ENCODE measurements at regions not wholly inside any gene's neighbourhood (a gene's known extent, or its start where the extent isn't known, plus 50 kb on each side); places are given as distances from the start of the nearest gene placed in this dataset.

DNA sequence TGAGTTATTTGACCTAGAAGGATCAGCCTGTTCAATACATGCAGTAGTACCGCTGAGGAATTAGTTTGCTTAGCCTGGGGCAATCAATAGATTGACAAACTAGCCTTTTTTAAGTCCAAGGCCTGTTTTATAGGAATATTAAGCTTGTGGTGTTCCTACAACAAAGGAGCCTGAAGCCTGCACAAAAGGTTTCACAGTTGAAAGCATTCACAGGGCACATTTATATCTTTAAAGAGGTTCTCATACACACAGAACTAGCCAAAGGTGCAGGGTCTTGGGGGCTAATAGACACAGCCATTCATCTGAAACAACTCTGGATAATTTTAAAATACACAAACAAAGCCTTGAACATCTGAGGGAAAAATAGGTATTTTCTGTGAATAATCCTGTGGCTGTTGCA, 160.3 kb downstream of the RPS29 start:
- H3K4me1 ChIP-seq (replicated peaks in 1 of 2): no peaks in the 10 kb centered on the region
- H3K4me3 ChIP-seq: no peak overlapping the region
- no peaks in the 10 kb centered on the region for H3K36me3 ChIP-seq (replicated peaks in 1 of 2)
- H3K27ac ChIP-seq: no peak overlapping the region
- intact Hi-C loops (cut with DNase I): no loop called here
- no peak for DNase-seq
- H3K9me3 ChIP-seq (replicated peaks in 1 of 3): no peaks in the 10 kb centered on the region
- TF ChIP-seq POLR2A (IDR thresholded peaks at IDR 0.05): no peak
- TF ChIP-seq, protein P1, sequence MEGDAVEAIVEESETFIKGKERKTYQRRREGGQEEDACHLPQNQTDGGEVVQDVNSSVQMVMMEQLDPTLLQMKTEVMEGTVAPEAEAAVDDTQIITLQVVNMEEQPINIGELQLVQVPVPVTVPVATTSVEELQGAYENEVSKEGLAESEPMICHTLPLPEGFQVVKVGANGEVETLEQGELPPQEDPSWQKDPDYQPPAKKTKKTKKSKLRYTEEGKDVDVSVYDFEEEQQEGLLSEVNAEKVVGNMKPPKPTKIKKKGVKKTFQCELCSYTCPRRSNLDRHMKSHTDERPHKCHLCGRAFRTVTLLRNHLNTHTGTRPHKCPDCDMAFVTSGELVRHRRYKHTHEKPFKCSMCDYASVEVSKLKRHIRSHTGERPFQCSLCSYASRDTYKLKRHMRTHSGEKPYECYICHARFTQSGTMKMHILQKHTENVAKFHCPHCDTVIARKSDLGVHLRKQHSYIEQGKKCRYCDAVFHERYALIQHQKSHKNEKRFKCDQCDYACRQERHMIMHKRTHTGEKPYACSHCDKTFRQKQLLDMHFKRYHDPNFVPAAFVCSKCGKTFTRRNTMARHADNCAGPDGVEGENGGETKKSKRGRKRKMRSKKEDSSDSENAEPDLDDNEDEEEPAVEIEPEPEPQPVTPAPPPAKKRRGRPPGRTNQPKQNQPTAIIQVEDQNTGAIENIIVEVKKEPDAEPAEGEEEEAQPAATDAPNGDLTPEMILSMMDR (IDR thresholded peaks at IDR 0.05): no peak
- 85 to 93% (median 89%) methylated on average over 1 of the region's 1 CpG for WGBS, 4 donors
- no peaks in the 10 kb centered on the region for H3K27me3 ChIP-seq

DNA sequence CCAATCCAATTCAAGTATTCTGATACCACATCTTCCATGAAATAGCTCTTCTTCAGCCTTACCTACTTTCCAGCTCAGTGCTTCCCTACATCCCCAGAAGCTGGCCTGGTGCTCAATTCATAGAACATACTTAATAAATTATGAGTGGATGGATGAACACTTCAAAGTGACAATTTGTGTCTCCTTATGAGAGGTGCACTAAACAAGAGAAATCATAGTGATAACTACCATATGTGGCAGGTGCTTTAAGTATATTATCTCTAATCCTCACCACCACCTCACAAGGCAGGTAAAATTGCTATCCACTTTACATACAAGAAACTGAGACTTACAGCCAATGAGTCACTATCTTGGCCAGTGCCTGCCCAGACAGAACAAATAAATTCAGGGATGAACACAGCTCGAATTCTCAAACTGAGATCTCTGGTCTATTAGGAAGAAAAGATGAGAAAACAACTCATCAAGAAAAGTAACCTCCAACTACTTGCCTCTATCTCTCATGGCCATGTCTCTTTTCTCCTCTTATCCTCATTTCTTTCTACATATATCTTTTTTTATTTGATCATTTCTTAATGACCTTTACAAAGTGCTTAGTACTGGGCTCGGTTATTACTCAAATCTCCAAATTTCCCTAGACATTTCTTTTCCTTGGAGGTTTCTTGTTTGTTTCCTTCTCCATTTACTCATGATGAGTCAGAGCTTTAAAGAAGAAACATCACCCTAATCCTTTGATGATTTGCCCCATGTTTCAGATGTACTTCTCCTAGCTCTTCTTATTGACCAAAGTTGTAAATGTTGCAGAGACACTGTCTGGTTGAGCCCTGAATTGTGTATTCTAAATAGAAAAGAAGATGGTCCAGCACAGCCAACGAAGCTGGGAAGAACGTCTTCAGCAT, 161.5 kb downstream of the RPS29 start:
- Histone ChIP-seq H3K27ac (no peak overlapping the region), H3K4me1 (replicated peaks in 1 of 2) (no peaks in the 10 kb centered on the region), H3K9me3 (replicated peaks in 1 of 3) (no peaks in the 10 kb centered on the region), H3K4me3 (no peak overlapping the region), H3K27me3 (no peaks in the 10 kb centered on the region), H3K36me3 (replicated peaks in 1 of 2) (no peaks in the 10 kb centered on the region)
- 71 to 83% (median 79%) methylated on average over 4 of the region's 4 CpGs for WGBS, 4 donors
- intact Hi-C loops (cut with DNase I): no loop called here
- no peak for DNase-seq
- no peak for TF ChIP-seq POLR2A (IDR thresholded peaks at IDR 0.05)
- TF ChIP-seq, protein P1 (IDR thresholded peaks at IDR 0.05): no peak

DNA sequence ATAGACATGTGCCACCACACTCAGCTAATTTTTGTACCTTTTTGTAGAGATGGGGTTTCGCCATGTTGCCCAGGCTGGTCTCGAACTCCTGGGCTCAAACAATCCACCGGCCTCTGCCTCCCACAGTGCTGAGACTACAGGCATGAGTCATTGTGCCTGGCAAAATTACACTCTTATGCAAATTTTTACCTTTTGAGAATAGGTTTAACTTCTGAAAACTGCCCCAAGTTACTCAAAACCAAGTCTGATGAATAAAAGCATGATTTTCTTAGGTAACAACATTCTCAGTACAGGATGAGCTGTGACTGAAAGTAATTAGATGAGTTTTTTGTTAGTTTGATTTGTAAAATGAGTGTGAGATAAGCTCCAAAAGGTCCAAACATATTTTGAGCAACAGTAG, 166.0 kb downstream of the RPS29 start:
- Histone ChIP-seq H3K4me3 (no peak overlapping the region), H3K4me1 (replicated peaks in 1 of 2) (no peaks in the 10 kb centered on the region), H3K36me3 (replicated peaks in 1 of 2) (no peaks in the 10 kb centered on the region), H3K27ac (no peak overlapping the region), H3K9me3 (replicated peaks in 1 of 3) (no peaks in the 10 kb centered on the region), H3K27me3 (no peaks in the 10 kb centered on the region)
- TF ChIP-seq, protein P1 (IDR thresholded peaks at IDR 0.05): no peak
- no peak for TF ChIP-seq POLR2A (IDR thresholded peaks at IDR 0.05)
- 83 to 93% (median 90%) methylated on average over 3 of the region's 3 CpGs for WGBS, 4 donors
- DNase-seq: no peak
- intact Hi-C loops (cut with DNase I): no loop called here

DNA sequence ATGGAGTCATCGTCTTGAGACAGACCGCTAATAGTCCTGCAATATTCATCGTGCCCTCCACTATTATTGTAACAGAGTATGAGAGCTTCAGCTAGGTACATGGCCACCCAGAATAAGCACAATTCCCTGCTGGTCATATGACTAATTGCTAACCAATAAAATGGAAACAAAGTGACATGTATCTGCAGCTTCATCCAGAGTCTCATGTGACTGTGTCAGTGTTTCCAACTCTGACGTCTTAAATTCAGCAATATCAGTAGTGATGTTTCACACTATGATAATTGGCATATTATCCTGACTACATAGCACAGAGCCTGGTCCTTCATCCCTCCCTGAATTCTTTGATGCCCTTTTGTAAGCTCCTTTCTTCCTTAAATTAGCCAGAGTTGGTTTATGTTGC, 167.4 kb downstream of the RPS29 start:
- no peaks in the 10 kb centered on the region for H3K9me3 ChIP-seq (replicated peaks in 1 of 3)
- no peak overlapping the region for H3K27ac ChIP-seq
- H3K4me1 ChIP-seq (replicated peaks in 1 of 2): no peaks in the 10 kb centered on the region
- H3K36me3 ChIP-seq (replicated peaks in 1 of 2): no peaks in the 10 kb centered on the region
- H3K27me3 ChIP-seq: no peaks in the 10 kb centered on the region
- WGBS, 4 donors: 72 to 85% (median 78%) methylated on average over 4 of the region's 4 CpGs
- H3K4me3 ChIP-seq: no peak overlapping the region
- TF ChIP-seq, protein P1 (IDR thresholded peaks at IDR 0.05): no peak
- TF ChIP-seq POLR2A (IDR thresholded peaks at IDR 0.05): no peak
- DNase-seq: no peak
- intact Hi-C loops (cut with DNase I): no loop called here

All from adrenal gland (tissue), 9 donors.